SK-N-SH (cell line): ENCODE measurements at regions not wholly inside any gene's neighbourhood (a gene's known extent, or its start where the extent isn't known, plus 50 kb on each side); places are given as distances from the start of the nearest gene placed in this dataset.
"Not testable (repeated sequence)": the region's sequence is repeated elsewhere in the genome, so short reads cannot be mapped to it uniquely, and the experiment has no call there.

Experiments
- CTCF ChIA-PET: fragments of 300-600, 350-600 bp; formaldehyde crosslinking; extraction: SDS; loops from one replicate; lab custom pipeline; 2021; lab: Yijun Ruan, JAX
- POLR2A ChIA-PET: fragments of 350-600 bp; sonication (Branson Sonifier 250); formaldehyde crosslinking; extraction: SDS; loops from one replicate; lab custom pipeline; 2020; ENCODE audit warnings: antibody characterized with exemption, inconsistent platforms; lab: Yijun Ruan, JAX
- DNase-seq: peaks from one replicate; pipeline ENCODE4 v3.0.0; 2012
- H2AFZ ChIP-seq: fragments of 200-600 bp; sonication (generic); 2 replicates; pipeline ENCODE4 v1.8.1; 2016; ENCODE audit warnings: antibody characterized with exemption, mild to moderate bottlenecking, low read depth
- H3F3A ChIP-seq: fragments of 200-600 bp; sonication (generic); replicated peaks from 2 replicates; pipeline ENCODE3; 2016; ENCODE audit warnings: antibody characterized with exemption, mild to moderate bottlenecking; ENCODE audit not compliant: insufficient read depth
- H3K27ac ChIP-seq, 2 experiments: fragments of 200-500 bp in 1 of 2; fragments of 200-600 bp in 1 of 2; sonication (Bioruptor generic) in 1 of 2; sonication (generic), shearing (Covaris generic) in 1 of 2; 2 replicates each; pipeline versions ENCODE4 v1.5.1 to v1.6.1; 2014 to 2016; ENCODE audit warnings: low read depth in 2 of 2, inconsistent platforms in 1 of 2, low read length in 1 of 2, mild to moderate bottlenecking in 1 of 2, mixed read lengths in 1 of 2
- H3K27me3 ChIP-seq: fragments of 200-600 bp; sonication (generic), shearing (Covaris generic); 2 replicates; pipeline ENCODE4 v1.6.1; 2016; ENCODE audit warnings: mixed run types; ENCODE audit not compliant: insufficient read depth
- H3K36me3 ChIP-seq, 2 experiments: fragments of 200-500 bp in 1 of 2; fragments of 200-600 bp in 1 of 2; sonication (Bioruptor generic) in 1 of 2; sonication (generic) in 1 of 2; replicated peaks in 1 of 2; 2 replicates each; pipeline versions ENCODE3 to v1.5.1; 2014 to 2016; ENCODE audit warnings: low read length in 1 of 2, mild to moderate bottlenecking in 1 of 2; ENCODE audit not compliant: insufficient read depth in 2 of 2, control insufficient read depth in 1 of 2
- H3K4me1 ChIP-seq, 2 experiments: fragments of 200-500 bp in 1 of 2; fragments of 200-600 bp in 1 of 2; sonication (Bioruptor generic) in 1 of 2; sonication (generic), shearing (Covaris generic) in 1 of 2; 2 replicates each; pipeline versions ENCODE4 v1.5.1 to v1.6.1; 2014 to 2016; ENCODE audit warnings: low read depth in 1 of 2, low read length in 1 of 2, mixed run types in 1 of 2; ENCODE audit not compliant: insufficient read depth in 2 of 2, control insufficient read depth in 1 of 2
- H3K4me2 ChIP-seq: fragments of 200-600 bp; sonication (generic), shearing (Covaris generic); 2 replicates; pipeline ENCODE4 v1.6.1; 2017; ENCODE audit warnings: mixed run types
- H3K4me3 ChIP-seq, 2 experiments: fragments of 200-500 bp in 1 of 2; fragments of 200-600 bp in 1 of 2; sonication (Bioruptor generic) in 1 of 2; sonication (generic), shearing (Covaris generic) in 1 of 2; 2 replicates each; pipeline versions ENCODE4 v1.5.1 to v1.8.1; 2014 to 2016; ENCODE audit warnings: low read depth in 2 of 2, inconsistent platforms in 1 of 2, low read length in 1 of 2, mild to moderate bottlenecking in 1 of 2, mixed read lengths in 1 of 2, moderate library complexity in 1 of 2
- H3K79me2 ChIP-seq: fragments of 200-600 bp; sonication (generic); 2 replicates; pipeline ENCODE4 v1.8.1; 2017; ENCODE audit warnings: mild to moderate bottlenecking; ENCODE audit not compliant: insufficient read depth
- H3K9ac ChIP-seq: fragments of 200-600 bp; sonication (generic); 2 replicates; pipeline ENCODE4 v1.6.1; 2017; ENCODE audit warnings: mixed run types
- H3K9me2 ChIP-seq: fragments of 200-600 bp; sonication (generic); 2 replicates; pipeline ENCODE4 v1.6.1; 2017; ENCODE audit warnings: mixed run types
- H3K9me3 ChIP-seq: fragments of 200-600 bp; sonication (generic); 2 replicates; pipeline ENCODE4 v1.6.1; 2017; ENCODE audit warnings: mixed run types, mild to moderate bottlenecking, moderate library complexity
- H4K20me1 ChIP-seq: fragments of 200-600 bp; sonication (generic); 2 replicates; pipeline ENCODE4 v1.6.1; 2017; ENCODE audit warnings: mild to moderate bottlenecking, mixed run types; ENCODE audit not compliant: insufficient read depth
- CHD2 ChIP-seq: fragments of 150-350 bp; IDR thresholded peaks from 2 replicates; pipeline ENCODE4 v1.6.1; 2018; ENCODE audit warnings: low read length; ENCODE audit not compliant: partially characterized antibody
- CTCF ChIP-seq: fragments of 200-600 bp; sonication (generic); IDR thresholded peaks from 2 replicates; pipeline ENCODE4 v1.6.1; 2017; ENCODE audit warnings: antibody characterized with exemption, mild to moderate bottlenecking, moderate library complexity
- FOXJ3 ChIP-seq: sonication (generic); formaldehyde crosslinking; IDR thresholded peaks from 2 replicates; pipeline ENCODE4 v1.5.1; 2020; ENCODE audit warnings: mild to moderate bottlenecking, missing genetic modification reagents
- FOXM1 ChIP-seq: IDR thresholded peaks from 2 replicates; pipeline ENCODE4 v1.4.0; 2012; ENCODE audit warnings: low read depth, mild to moderate bottlenecking
- GATA2 ChIP-seq: sonication (generic); formaldehyde crosslinking; IDR thresholded peaks from 2 replicates; pipeline ENCODE4 v1.5.0; 2020; ENCODE audit warnings: mild to moderate bottlenecking, missing genetic modification reagents
- MEF2A ChIP-seq: IDR thresholded peaks from 2 replicates; pipeline ENCODE4 v1.4.0; 2012; ENCODE audit warnings: low read depth, borderline replicate concordance
- REST ChIP-seq: IDR thresholded peaks from 2 replicates; pipeline ENCODE4 v1.6.1; 2012; ENCODE audit warnings: mild to moderate bottlenecking, low read depth, low read length, moderate library complexity
- SIN3A ChIP-seq: IDR thresholded peaks from 2 replicates; pipeline ENCODE4 v1.6.1; 2012; ENCODE audit warnings: low read depth, mild to moderate bottlenecking, low read length, moderate library complexity, borderline replicate concordance
- TAF1 ChIP-seq: IDR thresholded peaks from 2 replicates; pipeline ENCODE4 v1.6.1; 2012; ENCODE audit warnings: low read depth, mild to moderate bottlenecking, low read length, moderate library complexity, borderline replicate concordance
- TEAD4 ChIP-seq: IDR thresholded peaks from 2 replicates; pipeline ENCODE4 v1.4.0; 2012; ENCODE audit warnings: mild to moderate bottlenecking, borderline replicate concordance; ENCODE audit not compliant: insufficient read depth
- WGBS: methylation state at CpG from one replicate; pipeline ENCODE4 v1.1.6; 2017; ENCODE audit warnings: low lambda C conversion rate; 5-methylcytosine and 5-hydroxymethylcytosine counted together

- Histone ChIP-seq H3K4me1 (no peaks in the 10 kb centered on the region), H3K9ac (no peak overlapping the region), H2AFZ (no peak overlapping the region), H4K20me1 (no peaks in the 10 kb centered on the region), H3K9me3 (peaks cover 3% of the 10 kb centered on the region; the same call in 1 of the 2 replicates), H3K79me2 (no peaks in the 10 kb centered on the region), H3K27ac (no peak overlapping the region), H3K9me2 (no peaks in the 10 kb centered on the region), H3K4me2 (no peak overlapping the region), H3K4me3 (no peak overlapping the region), H3K27me3 (no peaks in the 10 kb centered on the region), H3F3A (no peaks in the 10 kb centered on the region), H3K36me3 (no peaks in the 10 kb centered on the region)
- TF ChIP-seq CTCF = no peak
- no peak for DNase-seq
- CTCF ChIA-PET = no interaction called here
- POLR2A ChIA-PET = no interaction called here
- 54% methylated on average over 2 of the region's 2 CpGs for WGBS
Measured at GRCh38 chr2:122713800-122714199, 958.3 kb downstream of the TSN start.

- POLR2A ChIA-PET, H3K9me2 ChIP-seq, H3K9ac ChIP-seq: not testable (repeated sequence)
Measured at GRCh38 chr2:122720822-122721221, 965.4 kb downstream of the TSN start.

GRCh38 chr2:122734766-122735424, 979.4 kb downstream of the TSN start:
- Histone ChIP-seq H3K79me2 (no peaks in the 10 kb centered on the region), H3K4me3 (no peak overlapping the region), H3K27me3 (no peaks in the 10 kb centered on the region), H3K9me3 (no peaks in the 10 kb centered on the region), H3K27ac (no peak overlapping the region), H3K9me2 (no peaks in the 10 kb centered on the region), H3K36me3 (no peaks in the 10 kb centered on the region), H3K4me1 (no peaks in the 10 kb centered on the region), H3K4me2 (no peak overlapping the region), H4K20me1 (no peaks in the 10 kb centered on the region), H2AFZ (no peak overlapping the region), H3K9ac (no peak overlapping the region), H3F3A (no peaks in the 10 kb centered on the region)
- POLR2A ChIA-PET = no interaction called here
- WGBS = 19% methylated on average over 4 of the region's 4 CpGs
- CTCF ChIA-PET = no interaction called here
- no peak for DNase-seq
- TF ChIP-seq TEAD4 (no peak), TAF1 (no peak), MEF2A (no peak), CHD2 (no peak), SIN3A (no peak), REST (no peak), FOXM1 (no peak), GATA2 (no peak), FOXJ3 (CRISPR knock-in tag) (no peak), CTCF (no peak)

More at GRCh38 chr2:122720822-122721221, 965.4 kb downstream of the TSN start:
- H3F3A ChIP-seq, H3K4me1 ChIP-seq, H3K9me3 ChIP-seq, H3K4me3 ChIP-seq, DNase-seq, H3K4me2 ChIP-seq, H3K27me3 ChIP-seq, H4K20me1 ChIP-seq, H3K79me2 ChIP-seq, H3K27ac ChIP-seq, H2AFZ ChIP-seq, CTCF ChIA-PET, H3K36me3 ChIP-seq: not testable (repeated sequence)
- 50% methylated on average over 2 of the region's 4 CpGs for WGBS
